ENCODE measurements at regions not wholly inside any gene's neighbourhood (a gene's known extent, or its start where the extent isn't known, plus 50 kb on each side); places are given as distances from the start of the nearest gene placed in this dataset.

DNA sequence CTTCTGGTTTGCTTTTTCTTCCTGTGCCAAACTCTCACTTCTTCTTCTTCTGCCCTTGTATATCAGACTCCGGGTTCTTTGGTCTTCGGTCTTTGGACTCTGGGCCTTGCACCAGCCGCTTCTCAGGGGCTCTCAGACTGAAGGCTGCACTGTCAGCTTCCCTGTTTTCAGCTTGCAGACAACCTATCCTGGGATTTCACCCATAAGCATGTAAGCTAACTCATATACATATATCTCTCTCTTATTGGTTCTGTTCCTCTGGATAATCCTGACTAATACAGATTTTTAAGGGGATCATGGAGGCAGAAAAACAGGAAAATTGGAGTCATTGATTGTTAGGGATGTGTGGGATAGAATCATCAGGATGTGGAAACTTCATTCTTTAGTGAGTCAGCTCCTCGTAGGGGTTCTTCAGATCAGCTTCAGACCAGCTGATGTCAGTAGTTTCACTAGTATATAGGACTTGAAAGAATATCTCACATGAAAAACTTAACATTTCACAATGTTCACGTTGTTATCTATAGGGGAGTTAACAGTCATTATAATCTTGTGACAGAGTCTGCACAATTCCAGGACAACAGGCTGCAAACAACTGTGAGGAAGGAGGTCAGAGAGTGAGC, 102.9 kb downstream of the RASSF9 start:
- ChIA-PET CTCF (no interaction called here), POLR2A (no interaction called here)
- Mint-ChIP-seq H3K9me3 (no peaks in the 10 kb centered on the region), H3K27ac (no peak overlapping the region), H3K4me3 (no peak overlapping the region), H3K27me3 (no peaks in the 10 kb centered on the region), H3K4me1 (ENCODE audit: low read depth) (no peaks in the 10 kb centered on the region), H3K36me3 (ENCODE audit: low read depth) (no peaks in the 10 kb centered on the region)
- intact Hi-C loops (cut with micrococcal nuclease) = no loop called here
- TF ChIP-seq, protein P1, sequence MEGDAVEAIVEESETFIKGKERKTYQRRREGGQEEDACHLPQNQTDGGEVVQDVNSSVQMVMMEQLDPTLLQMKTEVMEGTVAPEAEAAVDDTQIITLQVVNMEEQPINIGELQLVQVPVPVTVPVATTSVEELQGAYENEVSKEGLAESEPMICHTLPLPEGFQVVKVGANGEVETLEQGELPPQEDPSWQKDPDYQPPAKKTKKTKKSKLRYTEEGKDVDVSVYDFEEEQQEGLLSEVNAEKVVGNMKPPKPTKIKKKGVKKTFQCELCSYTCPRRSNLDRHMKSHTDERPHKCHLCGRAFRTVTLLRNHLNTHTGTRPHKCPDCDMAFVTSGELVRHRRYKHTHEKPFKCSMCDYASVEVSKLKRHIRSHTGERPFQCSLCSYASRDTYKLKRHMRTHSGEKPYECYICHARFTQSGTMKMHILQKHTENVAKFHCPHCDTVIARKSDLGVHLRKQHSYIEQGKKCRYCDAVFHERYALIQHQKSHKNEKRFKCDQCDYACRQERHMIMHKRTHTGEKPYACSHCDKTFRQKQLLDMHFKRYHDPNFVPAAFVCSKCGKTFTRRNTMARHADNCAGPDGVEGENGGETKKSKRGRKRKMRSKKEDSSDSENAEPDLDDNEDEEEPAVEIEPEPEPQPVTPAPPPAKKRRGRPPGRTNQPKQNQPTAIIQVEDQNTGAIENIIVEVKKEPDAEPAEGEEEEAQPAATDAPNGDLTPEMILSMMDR (IDR thresholded peaks at IDR 0.05) = no peak
- no peak for ATAC-seq
- DNase-seq = no peak

DNA sequence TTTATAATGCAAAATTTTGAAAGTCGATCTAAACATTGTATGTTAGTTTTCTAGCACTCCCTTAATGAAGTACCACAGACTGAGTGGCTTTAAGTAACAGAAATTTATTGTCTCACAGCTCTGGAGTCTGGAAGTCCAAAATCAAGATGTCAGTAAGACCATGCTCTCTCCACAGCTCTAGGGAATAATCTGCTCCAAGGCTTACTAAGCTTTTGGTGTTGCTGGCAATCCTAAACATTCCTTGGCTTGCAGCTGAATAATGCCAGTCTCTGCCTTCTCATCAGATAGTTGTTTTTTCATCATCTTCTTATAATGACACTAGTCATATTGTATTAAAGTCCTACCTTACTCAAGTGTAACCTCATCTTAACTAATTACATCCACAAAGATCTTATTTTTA, 102.2 kb downstream of the RASSF9 start:
- TF ChIP-seq, protein P1 (IDR thresholded peaks at IDR 0.05) = no peak
- Mint-ChIP-seq H3K36me3 (ENCODE audit: low read depth) (no peaks in the 10 kb centered on the region), H3K4me1 (ENCODE audit: low read depth) (no peaks in the 10 kb centered on the region), H3K9me3 (no peaks in the 10 kb centered on the region), H3K27ac (no peak overlapping the region), H3K4me3 (no peak overlapping the region), H3K27me3 (no peaks in the 10 kb centered on the region)
- CTCF ChIA-PET = no interaction called here
- POLR2A ChIA-PET = no interaction called here
- intact Hi-C loops (cut with micrococcal nuclease) = no loop called here
- no peak for DNase-seq
- no peak for ATAC-seq

DNA sequence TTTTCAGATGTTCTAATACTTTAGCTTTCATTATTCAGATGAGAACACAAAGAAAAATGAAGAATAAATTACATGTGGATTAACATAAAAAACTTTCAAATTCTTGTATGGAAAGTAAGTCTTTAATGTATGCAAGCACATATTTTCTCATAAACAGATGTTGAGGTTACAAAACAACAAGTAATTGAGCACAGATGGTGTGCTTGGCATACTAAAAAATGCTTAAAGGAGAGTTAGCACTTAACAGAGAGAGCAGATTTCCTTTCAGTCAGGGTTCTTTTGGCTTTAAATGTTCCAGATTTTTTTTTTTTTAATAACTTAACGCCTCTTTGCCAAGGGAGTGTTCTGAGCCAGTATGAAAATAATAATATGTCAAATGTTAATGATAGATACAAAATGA, 96.0 kb downstream of the RASSF9 start:
- DNase-seq = no peak
- H3K4me3 Mint-ChIP-seq = no peak overlapping the region
- intact Hi-C loops (cut with micrococcal nuclease) = no loop called here
- H3K9me3 Mint-ChIP-seq = no peaks in the 10 kb centered on the region
- H3K27me3 Mint-ChIP-seq = no peaks in the 10 kb centered on the region
- CTCF ChIA-PET = no interaction called here
- no peaks in the 10 kb centered on the region for H3K36me3 Mint-ChIP-seq (ENCODE audit: low read depth)
- TF ChIP-seq, protein P1 (IDR thresholded peaks at IDR 0.05) = no peak
- POLR2A ChIA-PET = no interaction called here
- no peak for ATAC-seq
- H3K4me1 Mint-ChIP-seq (ENCODE audit: low read depth) = no peaks in the 10 kb centered on the region
- H3K27ac Mint-ChIP-seq = no peak overlapping the region

DNA sequence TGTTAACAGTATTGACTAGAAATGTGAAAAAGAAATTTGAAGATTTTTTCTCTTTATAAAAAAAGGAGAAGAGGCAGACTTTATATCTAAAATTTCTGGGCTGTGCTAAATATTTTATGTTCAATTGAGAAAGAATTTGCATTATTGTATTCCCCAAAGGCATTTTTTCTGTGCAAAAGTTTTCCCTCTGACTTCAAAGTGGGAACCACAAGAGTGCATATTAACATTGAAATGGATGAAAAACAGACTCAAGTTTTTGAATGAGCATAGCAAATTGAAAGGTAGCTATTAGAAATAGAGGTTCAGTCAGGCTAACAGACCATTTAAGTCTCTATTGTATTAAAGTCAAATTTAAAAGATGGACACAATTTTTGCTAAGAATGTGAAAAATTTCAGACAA, 95.2 kb downstream of the RASSF9 start:
- ATAC-seq = no peak
- no peak overlapping the region for H3K4me3 Mint-ChIP-seq
- intact Hi-C loops (cut with micrococcal nuclease) = no loop called here

DNA sequence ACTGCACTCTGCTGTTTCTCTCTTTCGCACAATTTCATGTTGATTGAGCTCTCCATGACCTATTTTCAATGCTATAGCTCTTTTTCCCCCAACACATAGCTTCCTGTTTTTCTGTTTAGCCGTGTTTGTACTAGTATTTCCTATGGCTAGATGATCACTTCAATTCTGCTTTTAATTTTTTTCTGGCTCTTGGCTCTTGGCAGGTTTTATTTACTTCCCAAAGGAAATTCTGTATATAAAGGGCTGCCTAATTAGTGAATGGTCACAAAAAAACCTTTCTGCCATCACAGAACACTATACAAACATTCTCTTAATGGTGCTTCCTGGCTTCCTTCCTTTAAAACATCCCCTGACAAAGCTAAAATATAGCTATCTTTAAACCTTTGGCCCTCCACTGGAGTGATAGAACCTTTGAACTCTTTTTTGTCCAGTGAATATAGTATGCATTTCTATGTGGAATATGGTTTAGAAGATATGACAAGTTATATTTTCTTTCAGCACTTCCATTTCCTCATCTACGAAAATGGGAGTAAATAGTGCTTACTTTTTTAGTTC, 88.2 kb downstream of the RASSF9 start:
- Mint-ChIP-seq H3K36me3 (ENCODE audit: low read depth) (no peaks in the 10 kb centered on the region), H3K4me3 (no peak overlapping the region), H3K4me1 (ENCODE audit: low read depth) (no peaks in the 10 kb centered on the region), H3K9me3 (no peaks in the 10 kb centered on the region), H3K27ac (no peak overlapping the region), H3K27me3 (no peaks in the 10 kb centered on the region)
- TF ChIP-seq, protein P1 (IDR thresholded peaks at IDR 0.05) = no peak
- ChIA-PET CTCF (no interaction called here), POLR2A (no interaction called here)
- ATAC-seq (no peak), DNase-seq (no peak)
- intact Hi-C loops (cut with micrococcal nuclease) = no loop called here

More for the DNA sequence above, 95.2 kb downstream of the RASSF9 start:
- ChIA-PET POLR2A (no interaction called here), CTCF (no interaction called here)
- no peak for DNase-seq
- Mint-ChIP-seq H3K4me1 (ENCODE audit: low read depth) (no peaks in the 10 kb centered on the region), H3K9me3 (no peaks in the 10 kb centered on the region), H3K36me3 (ENCODE audit: low read depth) (no peaks in the 10 kb centered on the region), H3K27ac (no peak overlapping the region), H3K27me3 (no peaks in the 10 kb centered on the region)
- TF ChIP-seq, protein P1 (IDR thresholded peaks at IDR 0.05) = no peak
